Stimulated activated CD4-positive, alpha-beta T cell treated with anti-CD3 and anti-CD28 coated beads, Interleukin-12 subunit alpha, Interleukin-12 subunit beta, amount 100 ng/mL, for 24 hours (primary cell): ENCODE measurements at regions not wholly inside any gene's neighbourhood (a gene's known extent, or its start where the extent isn't known, plus 50 kb on each side); places are given as distances from the start of the nearest gene placed in this dataset.

Source experiments
- DNase-seq, 2 experiments: peaks; one replicate each; pipeline ENCODE4 v3.0.0-alpha.2; 2020; ENCODE audit warnings: low read depth in 2 of 2

- DNase-seq: no peak
Observed at GRCh38 chr7:3233301-3233700, 67.8 kb upstream of the SDK1 start.

- DNase-seq: no peak
Observed at GRCh38 chr7:3234051-3234450, 67.0 kb upstream of the SDK1 start.

GRCh38 chr7:3234851-3235250 is 66.2 kb upstream of the SDK1 start:
- no peak for DNase-seq

- DNase-seq: no peak
Observed at GRCh38 chr7:3235322-3235721, 65.7 kb upstream of the SDK1 start.

- DNase-seq: no peak
Observed at GRCh38 chr7:3236268-3236667, 64.8 kb upstream of the SDK1 start.

GRCh38 chr7:3238525-3239210 is 62.4 kb upstream of the SDK1 start:
- DNase-seq: no peak

GRCh38 chr7:3239291-3239691 is 61.8 kb upstream of the SDK1 start:
- DNase-seq: no peak

GRCh38 chr7:3240826-3241430 is 60.1 kb upstream of the SDK1 start:
- DNase-seq: no peak

GRCh38 chr7:3241686-3242258 is 59.3 kb upstream of the SDK1 start:
- DNase-seq: no peak

GRCh38 chr7:3242398-3242972 is 58.6 kb upstream of the SDK1 start:
- DNase-seq: no peak

- DNase-seq: no peak
Observed at GRCh38 chr7:3243256-3243655, 57.8 kb upstream of the SDK1 start.

GRCh38 chr7:3243680-3244079 is 57.4 kb upstream of the SDK1 start:
- DNase-seq: no peak

GRCh38 chr7:3244241-3244814 is 56.7 kb upstream of the SDK1 start:
- DNase-seq: no peak

GRCh38 chr7:3245077-3245476 is 56.0 kb upstream of the SDK1 start:
- DNase-seq: no peak

- no peak for DNase-seq
Observed at GRCh38 chr7:3245721-3246120, 55.3 kb upstream of the SDK1 start.

GRCh38 chr7:3246127-3246526 is 54.9 kb upstream of the SDK1 start:
- DNase-seq: no peak

- DNase-seq: no peak
Observed at GRCh38 chr7:3246651-3247050, 54.4 kb upstream of the SDK1 start.

- no peak for DNase-seq
Observed at GRCh38 chr7:3250725-3251124, 50.3 kb upstream of the SDK1 start.
